ENCODE measurements at regions not wholly inside any gene's neighbourhood (a gene's known extent, or its start where the extent isn't known, plus 50 kb on each side); places are given as distances from the start of the nearest gene placed in this dataset.

DNA sequence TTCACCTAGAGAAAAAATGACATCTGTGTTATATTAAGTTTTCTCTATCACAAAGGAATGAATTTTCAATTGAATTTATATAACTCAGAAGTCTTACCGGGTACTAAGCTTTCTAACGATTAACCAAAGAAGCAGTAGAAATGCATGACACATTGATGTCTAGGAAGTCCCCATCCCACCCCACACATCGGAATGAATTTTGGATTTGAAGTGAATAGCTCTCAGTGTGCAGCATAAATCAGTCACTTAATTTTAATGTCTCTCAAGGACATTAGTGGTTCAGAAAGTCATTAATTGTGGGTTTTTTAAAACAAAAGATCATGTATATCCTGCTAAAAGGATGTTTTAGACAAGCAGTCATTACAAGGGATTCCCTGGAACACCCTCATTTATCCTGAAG, 141.4 kb upstream of the PIEZO2 start:
- TF ChIP-seq, protein P1, sequence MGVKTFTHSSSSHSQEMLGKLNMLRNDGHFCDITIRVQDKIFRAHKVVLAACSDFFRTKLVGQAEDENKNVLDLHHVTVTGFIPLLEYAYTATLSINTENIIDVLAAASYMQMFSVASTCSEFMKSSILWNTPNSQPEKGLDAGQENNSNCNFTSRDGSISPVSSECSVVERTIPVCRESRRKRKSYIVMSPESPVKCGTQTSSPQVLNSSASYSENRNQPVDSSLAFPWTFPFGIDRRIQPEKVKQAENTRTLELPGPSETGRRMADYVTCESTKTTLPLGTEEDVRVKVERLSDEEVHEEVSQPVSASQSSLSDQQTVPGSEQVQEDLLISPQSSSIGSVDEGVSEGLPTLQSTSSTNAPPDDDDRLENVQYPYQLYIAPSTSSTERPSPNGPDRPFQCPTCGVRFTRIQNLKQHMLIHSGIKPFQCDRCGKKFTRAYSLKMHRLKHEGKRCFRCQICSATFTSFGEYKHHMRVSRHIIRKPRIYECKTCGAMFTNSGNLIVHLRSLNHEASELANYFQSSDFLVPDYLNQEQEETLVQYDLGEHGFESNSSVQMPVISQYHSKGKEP (tag by site-specific recombination; IDR thresholded peaks at IDR 0.05): no peak
- TF ChIP-seq KLF10 (tag by site-specific recombination; IDR thresholded peaks at IDR 0.05) (no peak), ZNF530 (tag by site-specific recombination; IDR thresholded peaks at IDR 0.05; ENCODE audit: low read depth) (no peak), ZNF768 (tag by site-specific recombination; IDR thresholded peaks at IDR 0.05) (no peak), ZNF777 (tag by site-specific recombination; IDR thresholded peaks at IDR 0.05; ENCODE audit: borderline replicate concordance) (no peak), ZNF274 (IDR thresholded peaks at IDR 0.05; ENCODE audit: low read length) (no peak), ZNF274 (tag by site-specific recombination; IDR thresholded peaks at IDR 0.05; ENCODE audit: borderline replicate concordance) (no peak), ZNF76 (tag by site-specific recombination; IDR thresholded peaks at IDR 0.05; ENCODE audit: borderline replicate concordance, low read depth) (no peak), TRIM28 (IDR thresholded peaks at IDR 0.05; ENCODE audit: borderline replicate concordance, low read length) (no peak), SETDB1 (IDR thresholded peaks at IDR 0.05; ENCODE audit: insufficient read length, low read length) (no peak)
- TF ChIP-seq, protein P2, sequence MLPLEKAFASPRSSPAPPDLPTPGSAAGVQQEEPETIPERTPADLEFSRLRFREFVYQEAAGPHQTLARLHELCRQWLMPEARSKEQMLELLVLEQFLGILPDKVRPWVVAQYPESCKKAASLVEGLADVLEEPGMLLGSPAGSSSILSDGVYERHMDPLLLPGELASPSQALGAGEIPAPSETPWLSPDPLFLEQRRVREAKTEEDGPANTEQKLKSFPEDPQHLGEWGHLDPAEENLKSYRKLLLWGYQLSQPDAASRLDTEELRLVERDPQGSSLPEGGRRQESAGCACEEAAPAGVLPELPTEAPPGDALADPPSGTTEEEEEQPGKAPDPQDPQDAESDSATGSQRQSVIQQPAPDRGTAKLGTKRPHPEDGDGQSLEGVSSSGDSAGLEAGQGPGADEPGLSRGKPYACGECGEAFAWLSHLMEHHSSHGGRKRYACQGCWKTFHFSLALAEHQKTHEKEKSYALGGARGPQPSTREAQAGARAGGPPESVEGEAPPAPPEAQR (tag by site-specific recombination; IDR thresholded peaks at IDR 0.05): no peak
- TF ChIP-seq, protein P3, sequence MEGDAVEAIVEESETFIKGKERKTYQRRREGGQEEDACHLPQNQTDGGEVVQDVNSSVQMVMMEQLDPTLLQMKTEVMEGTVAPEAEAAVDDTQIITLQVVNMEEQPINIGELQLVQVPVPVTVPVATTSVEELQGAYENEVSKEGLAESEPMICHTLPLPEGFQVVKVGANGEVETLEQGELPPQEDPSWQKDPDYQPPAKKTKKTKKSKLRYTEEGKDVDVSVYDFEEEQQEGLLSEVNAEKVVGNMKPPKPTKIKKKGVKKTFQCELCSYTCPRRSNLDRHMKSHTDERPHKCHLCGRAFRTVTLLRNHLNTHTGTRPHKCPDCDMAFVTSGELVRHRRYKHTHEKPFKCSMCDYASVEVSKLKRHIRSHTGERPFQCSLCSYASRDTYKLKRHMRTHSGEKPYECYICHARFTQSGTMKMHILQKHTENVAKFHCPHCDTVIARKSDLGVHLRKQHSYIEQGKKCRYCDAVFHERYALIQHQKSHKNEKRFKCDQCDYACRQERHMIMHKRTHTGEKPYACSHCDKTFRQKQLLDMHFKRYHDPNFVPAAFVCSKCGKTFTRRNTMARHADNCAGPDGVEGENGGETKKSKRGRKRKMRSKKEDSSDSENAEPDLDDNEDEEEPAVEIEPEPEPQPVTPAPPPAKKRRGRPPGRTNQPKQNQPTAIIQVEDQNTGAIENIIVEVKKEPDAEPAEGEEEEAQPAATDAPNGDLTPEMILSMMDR (tag by site-specific recombination; IDR thresholded peaks at IDR 0.05): no peak
- TF ChIP-seq, protein P4, sequence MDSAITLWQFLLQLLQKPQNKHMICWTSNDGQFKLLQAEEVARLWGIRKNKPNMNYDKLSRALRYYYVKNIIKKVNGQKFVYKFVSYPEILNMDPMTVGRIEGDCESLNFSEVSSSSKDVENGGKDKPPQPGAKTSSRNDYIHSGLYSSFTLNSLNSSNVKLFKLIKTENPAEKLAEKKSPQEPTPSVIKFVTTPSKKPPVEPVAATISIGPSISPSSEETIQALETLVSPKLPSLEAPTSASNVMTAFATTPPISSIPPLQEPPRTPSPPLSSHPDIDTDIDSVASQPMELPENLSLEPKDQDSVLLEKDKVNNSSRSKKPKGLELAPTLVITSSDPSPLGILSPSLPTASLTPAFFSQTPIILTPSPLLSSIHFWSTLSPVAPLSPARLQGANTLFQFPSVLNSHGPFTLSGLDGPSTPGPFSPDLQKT (IDR thresholded peaks at IDR 0.05; ENCODE audit: borderline replicate concordance, low read depth, low read length): no peak
- TF ChIP-seq, protein P5, sequence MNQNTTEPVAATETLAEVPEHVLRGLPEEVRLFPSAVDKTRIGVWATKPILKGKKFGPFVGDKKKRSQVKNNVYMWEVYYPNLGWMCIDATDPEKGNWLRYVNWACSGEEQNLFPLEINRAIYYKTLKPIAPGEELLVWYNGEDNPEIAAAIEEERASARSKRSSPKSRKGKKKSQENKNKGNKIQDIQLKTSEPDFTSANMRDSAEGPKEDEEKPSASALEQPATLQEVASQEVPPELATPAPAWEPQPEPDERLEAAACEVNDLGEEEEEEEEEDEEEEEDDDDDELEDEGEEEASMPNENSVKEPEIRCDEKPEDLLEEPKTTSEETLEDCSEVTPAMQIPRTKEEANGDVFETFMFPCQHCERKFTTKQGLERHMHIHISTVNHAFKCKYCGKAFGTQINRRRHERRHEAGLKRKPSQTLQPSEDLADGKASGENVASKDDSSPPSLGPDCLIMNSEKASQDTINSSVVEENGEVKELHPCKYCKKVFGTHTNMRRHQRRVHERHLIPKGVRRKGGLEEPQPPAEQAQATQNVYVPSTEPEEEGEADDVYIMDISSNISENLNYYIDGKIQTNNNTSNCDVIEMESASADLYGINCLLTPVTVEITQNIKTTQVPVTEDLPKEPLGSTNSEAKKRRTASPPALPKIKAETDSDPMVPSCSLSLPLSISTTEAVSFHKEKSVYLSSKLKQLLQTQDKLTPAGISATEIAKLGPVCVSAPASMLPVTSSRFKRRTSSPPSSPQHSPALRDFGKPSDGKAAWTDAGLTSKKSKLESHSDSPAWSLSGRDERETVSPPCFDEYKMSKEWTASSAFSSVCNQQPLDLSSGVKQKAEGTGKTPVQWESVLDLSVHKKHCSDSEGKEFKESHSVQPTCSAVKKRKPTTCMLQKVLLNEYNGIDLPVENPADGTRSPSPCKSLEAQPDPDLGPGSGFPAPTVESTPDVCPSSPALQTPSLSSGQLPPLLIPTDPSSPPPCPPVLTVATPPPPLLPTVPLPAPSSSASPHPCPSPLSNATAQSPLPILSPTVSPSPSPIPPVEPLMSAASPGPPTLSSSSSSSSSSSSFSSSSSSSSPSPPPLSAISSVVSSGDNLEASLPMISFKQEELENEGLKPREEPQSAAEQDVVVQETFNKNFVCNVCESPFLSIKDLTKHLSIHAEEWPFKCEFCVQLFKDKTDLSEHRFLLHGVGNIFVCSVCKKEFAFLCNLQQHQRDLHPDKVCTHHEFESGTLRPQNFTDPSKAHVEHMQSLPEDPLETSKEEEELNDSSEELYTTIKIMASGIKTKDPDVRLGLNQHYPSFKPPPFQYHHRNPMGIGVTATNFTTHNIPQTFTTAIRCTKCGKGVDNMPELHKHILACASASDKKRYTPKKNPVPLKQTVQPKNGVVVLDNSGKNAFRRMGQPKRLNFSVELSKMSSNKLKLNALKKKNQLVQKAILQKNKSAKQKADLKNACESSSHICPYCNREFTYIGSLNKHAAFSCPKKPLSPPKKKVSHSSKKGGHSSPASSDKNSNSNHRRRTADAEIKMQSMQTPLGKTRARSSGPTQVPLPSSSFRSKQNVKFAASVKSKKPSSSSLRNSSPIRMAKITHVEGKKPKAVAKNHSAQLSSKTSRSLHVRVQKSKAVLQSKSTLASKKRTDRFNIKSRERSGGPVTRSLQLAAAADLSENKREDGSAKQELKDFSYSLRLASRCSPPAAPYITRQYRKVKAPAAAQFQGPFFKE (tag by site-specific recombination; IDR thresholded peaks at IDR 0.05; ENCODE audit: borderline replicate concordance): no peak
